GM19455 (cell line): ENCODE measurements at regions not wholly inside any gene's neighbourhood (a gene's known extent, or its start where the extent isn't known, plus 50 kb on each side); places are given as distances from the start of the nearest gene placed in this dataset.
"Not testable (repeated sequence)": the region's sequence is repeated elsewhere in the genome, so short reads cannot be mapped to it uniquely, and the experiment has no call there.

Source experiments
- ATAC-seq: cut with Tn5 transposase; IDR thresholded peaks from one replicate; pipeline ENCODE4 v1.9.1; 2021; ENCODE audit not compliant: unreplicated experiment

DNA sequence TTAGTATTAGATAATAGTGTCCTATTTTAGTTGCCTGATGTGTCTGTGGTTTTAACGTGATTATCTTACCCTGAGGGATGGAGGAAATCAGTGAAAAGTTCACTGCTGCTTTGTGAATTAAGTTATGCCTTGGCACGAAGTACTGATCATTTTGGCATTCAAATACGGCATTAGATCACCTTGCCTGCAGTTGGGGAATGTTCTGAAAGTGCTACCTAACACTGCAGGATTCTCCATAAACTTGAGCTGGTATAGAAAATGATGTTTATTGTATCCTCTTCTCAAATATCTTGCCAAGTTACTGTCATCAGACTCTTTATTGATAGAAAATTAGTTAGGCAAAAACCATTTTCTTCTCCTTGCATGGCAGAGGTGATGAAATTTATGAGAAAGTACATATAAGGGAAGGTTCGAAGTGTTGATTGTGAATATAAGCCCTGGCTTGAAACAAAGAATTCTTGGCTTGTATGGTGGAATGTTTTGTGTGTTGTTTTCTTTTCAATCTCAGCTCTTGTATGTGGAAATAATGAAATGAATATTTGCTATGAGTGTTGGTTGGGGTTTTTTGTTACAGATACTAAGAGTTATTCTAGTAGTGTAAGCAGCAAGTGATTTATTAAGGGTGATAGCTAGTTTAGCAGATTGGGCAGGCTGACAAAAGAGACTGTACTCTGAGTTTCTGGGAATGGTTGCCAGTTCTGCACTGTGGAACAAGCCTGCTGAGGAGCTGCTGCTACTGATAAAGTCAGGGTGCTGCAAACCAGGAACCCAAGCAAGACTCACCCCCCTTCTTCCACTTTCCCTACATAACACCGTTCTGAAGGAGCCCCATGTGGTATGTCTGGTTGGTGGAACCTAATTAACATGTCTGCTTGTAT is 448.3 kb downstream of the PCNX1 start:
- no peak for ATAC-seq

DNA sequence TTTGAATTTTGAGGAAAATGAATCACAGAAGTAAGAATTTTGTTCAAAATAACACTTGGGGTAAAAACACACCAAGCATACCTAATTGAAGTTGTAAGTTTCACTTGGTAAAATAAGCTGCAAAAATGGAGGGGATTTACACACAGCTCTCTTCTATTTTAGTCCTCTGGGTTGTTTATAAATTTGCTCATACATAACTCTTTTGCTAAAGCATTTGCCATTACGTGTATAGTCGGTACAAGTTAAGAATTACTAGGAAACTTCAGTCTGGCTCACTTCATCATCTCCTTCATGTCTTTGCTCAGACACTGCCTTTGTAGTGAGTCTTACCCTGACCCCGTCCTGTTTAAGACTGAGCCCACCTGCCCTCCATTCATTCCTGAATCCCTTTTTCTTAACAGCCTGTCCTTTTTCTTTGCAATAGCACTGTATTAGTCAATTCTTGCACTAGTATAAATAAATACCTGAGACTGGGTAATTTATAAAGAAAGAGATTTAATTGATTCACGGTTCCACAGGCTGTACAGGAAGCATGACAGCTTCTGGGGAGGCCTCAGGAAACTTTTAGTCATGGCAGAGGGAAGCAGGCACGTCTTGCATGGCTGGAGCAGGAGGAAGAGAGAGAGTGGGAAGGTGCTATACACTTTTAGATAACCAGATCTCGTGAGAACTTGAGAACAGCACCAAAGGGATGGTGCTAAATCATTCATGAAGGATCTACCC is 451.1 kb downstream of the PCNX1 start:
- no peak for ATAC-seq

DNA sequence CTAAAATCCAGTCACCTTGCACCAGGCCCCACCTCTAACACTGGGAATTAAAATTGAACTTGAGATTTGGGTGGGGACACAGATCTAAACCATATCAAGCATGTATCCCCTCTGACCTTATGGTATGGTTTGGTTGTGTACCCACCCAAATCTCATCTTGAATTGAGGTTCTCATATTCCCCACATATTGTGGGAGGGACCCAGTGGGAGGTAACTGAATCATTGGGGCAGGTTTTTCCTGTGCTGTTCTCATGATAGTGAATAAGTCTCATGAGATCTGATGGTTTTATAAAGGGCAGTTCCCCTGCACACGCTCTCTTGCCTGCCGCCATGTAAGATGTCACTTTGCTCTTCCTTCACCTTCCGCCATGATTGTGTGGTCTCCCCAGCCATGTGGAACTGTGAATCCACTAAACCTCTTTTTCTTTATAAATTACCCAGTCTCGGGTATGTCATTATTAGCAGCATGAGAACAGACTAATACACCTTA is 451.7 kb downstream of the PCNX1 start:
- not testable (repeated sequence) for ATAC-seq

DNA sequence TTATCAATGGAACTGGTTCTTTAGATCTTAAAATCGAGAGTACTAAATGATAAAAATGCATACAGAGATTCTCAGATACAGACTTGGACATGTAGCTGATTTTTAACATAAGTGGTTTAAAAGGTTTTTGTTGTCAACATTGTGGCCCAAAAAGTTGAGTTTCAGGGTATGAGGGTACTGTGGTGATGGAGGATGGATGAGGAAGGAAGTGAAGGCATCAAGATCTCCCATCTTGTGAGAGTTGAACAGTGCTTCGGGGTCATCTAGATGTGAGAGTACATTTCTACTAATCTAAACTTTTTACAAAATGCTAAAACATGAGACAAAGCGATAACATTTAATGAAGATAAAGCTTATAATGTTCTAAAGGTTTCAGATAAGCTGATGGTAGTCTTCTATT is 452.6 kb downstream of the PCNX1 start:
- ATAC-seq: no peak

DNA sequence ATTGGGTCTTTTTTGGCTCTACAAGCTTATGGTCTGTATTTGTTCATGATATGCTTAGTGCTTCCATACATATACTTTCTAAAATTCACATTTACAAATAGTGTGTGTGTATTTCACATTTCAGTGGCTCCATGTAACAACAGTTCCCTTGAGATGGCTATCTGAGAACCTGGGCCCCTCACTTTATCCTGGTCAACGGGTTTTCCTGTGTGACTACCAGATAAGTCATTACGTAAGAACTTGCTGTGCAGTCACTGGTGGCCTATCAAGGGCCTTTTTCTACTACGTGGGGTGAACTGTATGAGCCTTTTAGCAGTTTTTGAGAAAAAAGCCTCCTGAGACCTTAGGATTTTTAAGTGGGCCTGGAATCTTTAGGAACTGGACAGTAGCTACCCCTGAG is 454.1 kb downstream of the PCNX1 start:
- ATAC-seq: no peak

DNA sequence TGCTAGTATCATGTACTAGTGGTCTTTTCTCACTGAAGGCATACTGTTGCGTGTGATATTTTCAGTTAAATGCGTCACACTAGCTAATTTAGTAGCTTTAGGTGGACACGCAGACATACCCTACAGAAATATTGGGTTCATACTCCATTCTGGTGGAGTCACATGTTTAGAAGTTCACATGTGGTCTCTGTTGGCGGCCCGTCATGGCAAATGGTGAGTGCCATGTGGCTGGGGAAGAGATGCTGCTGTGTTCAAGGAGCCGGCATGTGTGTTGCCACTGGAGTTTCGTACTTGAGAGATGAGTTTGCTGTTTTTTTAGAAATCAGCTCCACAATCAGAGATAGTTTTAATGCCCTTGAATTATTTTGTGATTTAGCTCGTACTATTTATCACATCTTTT is 454.6 kb downstream of the PCNX1 start:
- no peak for ATAC-seq

DNA sequence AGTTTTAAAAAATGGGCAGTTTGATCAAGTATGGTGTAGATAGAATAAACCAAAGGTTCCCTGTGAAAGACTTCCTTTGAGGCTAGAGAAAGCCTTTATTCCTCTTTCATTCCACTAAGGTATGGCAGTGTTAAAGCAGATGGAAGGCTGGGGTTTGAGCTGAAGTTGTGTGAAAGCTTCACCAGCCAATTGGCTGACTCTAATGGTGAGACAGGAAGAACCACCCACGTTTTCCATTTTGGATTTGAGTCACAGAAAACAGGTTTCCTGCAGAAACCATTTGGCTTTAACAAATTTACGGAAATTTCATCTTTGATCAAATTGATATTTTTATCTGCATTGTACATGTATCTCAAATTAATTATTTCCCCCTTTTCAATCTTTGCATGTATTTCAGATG is 455.0 kb downstream of the PCNX1 start:
- ATAC-seq: no peak

DNA sequence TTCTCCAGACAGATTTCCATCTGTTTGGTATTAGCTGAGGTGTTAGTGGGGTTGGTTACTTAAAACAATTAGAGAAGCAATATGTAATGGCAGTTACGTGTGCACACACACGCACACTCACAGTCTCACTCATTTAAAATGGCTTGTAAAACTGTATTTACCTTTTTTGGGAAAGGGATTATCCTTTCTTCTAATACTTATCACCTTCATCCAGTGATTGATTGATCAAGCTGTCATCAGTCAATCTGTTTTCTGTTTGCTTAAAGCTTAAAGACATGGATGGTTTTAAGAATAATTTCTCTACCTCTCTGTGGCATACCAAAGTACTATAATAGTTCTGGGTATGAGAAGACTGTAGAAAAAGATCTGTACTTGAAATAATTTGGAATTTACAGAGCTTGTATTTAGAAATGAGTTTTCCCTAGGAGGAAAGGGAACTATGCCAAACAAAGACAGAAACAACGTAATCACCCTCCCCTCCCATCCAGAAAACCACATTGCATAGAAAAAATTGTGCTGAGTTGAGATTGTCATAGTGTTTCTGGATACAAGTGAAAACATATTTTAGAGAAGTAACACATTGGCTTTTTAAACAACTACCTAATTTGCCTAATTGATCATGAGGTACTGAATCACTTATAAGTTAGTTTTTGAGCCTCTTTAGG is 455.8 kb downstream of the PCNX1 start:
- ATAC-seq: no peak

DNA sequence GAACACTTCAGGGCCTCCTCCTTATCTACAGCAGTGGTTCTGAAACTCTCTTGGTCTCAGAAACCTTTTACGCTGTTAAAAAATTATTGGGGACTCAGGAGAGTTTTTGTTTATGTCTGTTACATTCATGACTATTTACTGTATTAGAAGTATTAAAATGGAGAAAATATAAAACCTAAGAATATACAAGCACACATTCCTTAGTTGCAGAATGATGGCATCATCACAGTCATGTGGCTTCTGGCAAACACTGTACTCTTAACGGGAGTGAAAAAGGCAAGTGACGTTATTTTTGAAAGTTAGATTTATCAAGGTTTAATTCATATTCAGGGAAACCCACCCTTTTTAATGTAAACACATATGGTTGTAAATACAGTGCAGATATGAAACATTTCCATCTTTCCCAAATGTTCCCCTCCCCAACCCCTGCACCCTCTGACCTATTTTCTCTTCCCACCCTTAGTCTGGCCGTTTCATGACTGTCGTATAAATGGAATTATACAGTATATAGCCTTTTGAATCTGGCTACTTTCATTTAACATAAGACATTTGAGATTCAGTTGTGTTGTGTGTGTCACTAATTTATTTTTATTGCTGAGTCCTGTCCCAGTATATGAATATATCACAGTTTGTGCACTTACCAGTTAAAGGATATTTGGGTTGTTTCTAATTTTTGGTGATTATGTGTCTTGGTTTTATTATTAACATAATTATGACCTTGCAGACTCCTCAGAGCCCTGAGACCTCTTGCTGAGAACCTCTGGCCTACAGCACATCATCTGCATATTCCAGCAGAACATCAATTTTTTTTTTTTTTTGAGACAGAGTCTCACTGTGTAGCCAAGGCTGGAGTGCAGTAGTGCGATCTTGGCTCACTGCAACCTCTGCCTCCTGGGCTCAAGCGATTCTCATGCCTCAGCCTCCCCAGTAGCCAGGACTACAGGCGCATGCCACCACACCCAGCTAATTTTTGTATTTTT is 457.0 kb downstream of the PCNX1 start:
- ATAC-seq: no peak

DNA sequence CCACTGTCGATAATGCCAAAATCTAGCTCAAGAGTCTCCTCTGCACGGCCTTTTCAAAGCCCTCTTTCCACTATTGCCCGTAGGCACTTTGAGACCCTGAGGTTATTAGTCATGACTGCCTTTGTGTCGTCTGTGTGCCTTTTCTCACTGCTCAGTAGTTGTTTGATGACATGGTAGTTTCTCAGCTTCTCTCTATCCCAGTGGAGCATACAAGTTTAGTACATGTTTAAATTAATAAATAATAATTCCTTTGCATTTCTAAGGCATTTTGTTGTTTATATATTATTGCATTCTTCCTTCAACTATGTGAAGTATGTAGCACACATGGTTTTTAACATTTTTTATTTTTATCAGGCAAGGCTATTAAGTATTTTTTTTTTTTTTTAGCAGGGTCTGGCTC is 458.1 kb downstream of the PCNX1 start:
- no peak for ATAC-seq

DNA sequence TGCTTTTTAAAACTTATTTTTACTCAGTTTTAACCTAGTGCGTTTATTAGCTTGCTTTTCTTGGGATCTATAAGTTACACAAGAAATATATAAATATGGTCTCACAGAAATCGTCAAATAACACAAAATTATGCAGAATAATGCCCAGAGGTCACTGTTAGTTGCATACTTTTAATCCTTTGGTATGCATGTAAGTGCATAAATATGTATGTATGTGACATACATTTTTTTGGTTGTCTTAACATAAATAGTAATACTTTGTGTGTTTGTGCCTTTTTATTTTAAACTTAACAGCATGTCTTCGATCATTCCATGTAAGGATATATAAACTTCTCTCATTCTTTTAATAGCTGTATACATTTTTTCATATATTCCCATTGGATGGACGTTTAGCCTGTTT is 459.6 kb downstream of the PCNX1 start:
- no peak for ATAC-seq

DNA sequence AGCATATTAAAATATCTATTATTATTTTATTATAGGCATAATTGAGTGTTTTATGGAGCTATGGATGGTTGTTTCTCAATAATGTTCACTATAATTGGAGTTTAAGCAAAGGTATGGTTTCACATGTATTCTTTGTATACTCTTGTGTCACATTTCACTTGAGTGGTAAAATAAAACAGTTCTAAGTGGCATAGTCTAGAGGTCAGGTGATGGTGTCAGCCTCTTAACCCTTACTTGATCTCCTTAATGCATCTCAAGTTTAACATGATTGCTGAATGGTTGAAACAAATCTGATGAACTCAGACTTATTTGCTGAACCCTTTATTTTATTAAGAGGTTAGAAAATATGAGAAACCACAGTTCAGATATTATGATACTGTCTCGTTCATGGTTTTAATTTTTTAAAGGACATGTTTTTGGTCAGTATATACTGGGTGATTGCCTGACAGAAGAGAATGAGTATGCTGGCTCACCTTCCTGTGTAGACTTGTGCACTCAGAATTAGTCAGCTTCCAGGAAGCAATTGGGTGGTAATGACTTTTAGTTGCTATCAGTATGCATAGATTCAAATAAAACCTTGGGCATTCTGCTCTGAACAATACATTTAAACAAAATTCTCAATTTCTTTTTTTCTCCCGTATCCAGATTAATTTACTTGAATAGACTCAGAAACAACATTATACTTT is 464.6 kb downstream of the PCNX1 start:
- ATAC-seq: no peak

DNA sequence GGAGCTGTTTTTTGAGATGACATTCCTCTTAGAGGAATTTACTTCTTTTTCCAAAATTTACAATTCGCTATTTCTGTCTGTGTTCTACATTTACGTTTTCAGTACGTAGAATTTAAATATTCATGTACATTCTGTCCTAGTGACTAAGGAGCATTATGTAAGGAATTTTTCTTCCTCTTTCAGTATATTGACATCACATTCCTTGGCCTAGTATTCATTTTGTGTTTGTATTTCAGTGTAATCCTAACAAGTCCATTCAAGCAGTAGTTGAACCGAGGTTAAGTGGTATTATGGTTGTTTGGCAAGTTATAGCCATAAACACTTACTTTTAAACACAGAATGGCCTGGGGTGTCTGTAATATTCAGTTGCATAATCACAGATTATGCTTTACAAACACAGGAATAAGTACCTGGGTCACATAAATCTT is 465.2 kb downstream of the PCNX1 start:
- ATAC-seq: no peak

DNA sequence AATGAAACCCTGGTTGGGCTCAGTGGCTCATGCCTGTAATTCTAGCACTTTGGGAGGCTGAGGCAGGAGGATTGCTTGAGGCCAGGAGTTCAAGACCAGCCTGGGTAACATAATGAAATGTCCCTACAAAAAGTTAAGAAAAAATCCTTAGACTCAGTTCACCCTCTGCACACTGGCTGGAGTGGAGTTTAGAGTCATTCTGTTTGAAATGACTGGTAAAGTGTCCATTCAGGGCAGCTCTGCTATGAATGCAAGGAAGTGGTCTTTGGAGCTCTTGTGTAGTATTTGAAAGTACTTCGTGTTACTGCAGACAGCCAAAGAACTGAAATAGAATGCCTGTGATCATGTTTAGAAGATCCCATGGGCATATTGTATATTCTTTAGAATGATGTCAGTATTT is 466.5 kb downstream of the PCNX1 start:
- no peak for ATAC-seq

DNA sequence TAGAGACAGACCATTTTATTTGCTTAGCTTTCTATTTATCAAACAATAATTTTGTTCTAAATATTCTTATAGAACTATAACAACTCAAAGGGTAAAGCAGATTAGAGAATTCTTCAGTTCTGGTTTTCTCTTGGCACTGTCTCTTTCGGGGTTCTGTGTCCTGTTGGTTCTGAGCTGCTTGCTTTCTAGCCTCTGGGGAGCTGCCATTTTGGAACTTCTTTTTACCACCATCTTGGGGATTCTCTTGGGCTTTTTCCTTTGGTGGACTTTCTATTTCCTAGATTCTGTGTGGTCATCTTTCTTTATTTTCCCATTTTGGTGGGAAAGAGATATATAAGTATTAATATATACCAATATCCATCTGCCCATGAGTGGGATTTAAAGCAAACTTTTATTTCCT is 467.7 kb downstream of the PCNX1 start:
- no peak for ATAC-seq

DNA sequence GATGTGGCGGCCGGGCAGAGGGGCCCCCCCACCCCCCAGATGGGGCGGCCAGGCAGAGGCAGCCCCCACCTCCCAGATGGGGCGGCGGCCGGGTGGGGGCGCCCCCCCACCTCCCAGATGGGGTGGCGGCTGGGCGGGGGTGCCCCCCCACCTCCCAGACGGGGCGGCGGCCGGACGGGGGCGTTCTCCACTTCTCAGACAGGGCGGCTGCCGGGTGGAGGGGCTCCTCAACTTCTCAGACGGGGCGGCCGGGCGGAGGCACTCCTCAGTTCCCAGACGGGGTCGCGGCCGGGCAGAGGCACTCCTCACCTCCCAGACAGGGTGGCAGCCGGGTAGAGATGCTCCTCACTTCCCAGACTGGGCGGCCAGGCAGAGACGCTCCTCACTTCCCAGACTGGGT is 469.8 kb downstream of the PCNX1 start:
- ATAC-seq: no peak

DNA sequence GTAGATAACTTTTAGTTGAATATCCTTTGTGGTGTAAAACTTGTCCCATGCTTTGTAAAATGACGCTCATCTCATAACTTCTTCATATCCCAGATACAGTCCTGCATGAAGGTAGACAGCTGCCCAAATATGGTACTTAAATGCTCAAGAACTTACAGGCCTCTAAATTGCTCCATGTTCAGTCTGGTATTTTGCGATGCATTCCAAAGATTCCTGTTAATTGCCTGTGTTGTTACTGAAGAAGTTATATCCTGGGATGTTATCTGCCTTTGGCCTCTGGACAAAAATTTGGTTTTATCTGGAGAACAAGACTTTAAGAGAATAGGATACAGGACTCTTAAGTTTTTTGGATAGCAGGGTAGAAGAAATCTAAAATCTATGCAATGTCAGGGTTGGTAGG is 473.0 kb downstream of the PCNX1 start:
- no peak for ATAC-seq

DNA sequence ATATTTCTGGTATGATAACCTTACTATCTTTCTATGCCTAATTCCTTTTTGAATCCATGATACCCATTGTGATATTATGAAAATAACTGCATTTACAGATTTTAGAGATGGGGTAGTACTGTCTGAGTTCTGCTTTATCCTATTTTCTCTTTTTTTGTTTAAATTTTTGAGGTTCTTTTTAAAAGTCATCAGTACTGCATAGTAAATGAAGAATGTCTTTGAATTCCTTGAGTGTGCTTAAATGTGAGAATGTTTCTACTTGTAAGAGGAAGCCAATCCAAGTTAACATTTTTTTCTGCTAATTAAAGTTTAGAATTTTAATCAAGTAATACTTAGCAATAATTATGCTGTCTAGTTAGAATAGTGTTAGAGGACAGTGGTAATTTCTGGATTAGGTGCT is 474.6 kb downstream of the PCNX1 start:
- no peak for ATAC-seq

DNA sequence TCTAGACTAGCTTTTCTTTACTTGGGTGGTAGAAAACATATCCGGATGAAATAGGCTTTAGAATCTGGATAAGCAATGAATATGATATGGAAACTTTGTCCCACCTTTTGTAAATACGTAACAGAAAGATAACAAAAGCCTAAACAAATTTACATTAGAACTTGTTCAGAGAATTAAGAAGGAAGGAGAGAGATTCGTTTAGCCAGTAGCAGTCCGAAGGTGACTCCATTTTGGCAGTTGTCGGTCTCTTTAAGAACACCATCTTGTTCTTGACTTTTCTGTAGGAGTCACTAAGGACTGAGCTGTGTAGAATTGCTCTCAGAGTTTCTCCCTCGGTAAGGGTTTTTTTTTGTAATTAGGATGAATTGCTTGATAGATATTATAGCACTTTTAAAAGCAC is 475.1 kb downstream of the PCNX1 start:
- ATAC-seq: no peak

DNA sequence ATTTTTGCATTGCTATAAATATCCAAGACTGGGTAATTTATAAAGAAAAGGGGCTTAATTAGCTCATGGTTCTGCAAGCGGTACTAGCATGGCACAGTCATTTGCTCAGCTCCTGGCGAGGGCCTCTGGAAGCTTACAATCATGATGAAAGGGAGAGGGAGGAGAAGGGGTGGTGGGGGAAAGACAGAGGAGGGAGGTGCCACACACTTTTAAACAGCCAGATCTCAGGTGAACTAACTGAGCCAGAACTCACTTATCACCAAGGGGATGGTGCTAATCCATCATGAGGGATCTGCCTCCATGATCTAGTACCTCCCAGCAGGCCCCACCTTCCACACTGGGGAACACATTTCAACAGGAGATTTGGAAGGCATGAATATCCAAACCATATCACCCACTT is 476.3 kb downstream of the PCNX1 start:
- ATAC-seq: no peak
